HUES64 (cell line): ENCODE measurements at regions not wholly inside any gene's neighbourhood (a gene's known extent, or its start where the extent isn't known, plus 50 kb on each side); places are given as distances from the start of the nearest gene placed in this dataset.

Experiments used
- H3K27ac ChIP-seq: 2 replicates; pipeline ENCODE4 v1.7.0; 2013; ENCODE audit warnings: low read depth, low read length, inconsistent platforms
- H3K27me3 ChIP-seq: 2 replicates; pipeline ENCODE4 v1.6.1; 2013; ENCODE audit warnings: mild to moderate bottlenecking, low read length; ENCODE audit not compliant: insufficient read depth
- H3K36me3 ChIP-seq: 2 replicates; pipeline ENCODE4 v1.6.1; 2013; ENCODE audit warnings: mild to moderate bottlenecking, low read length; ENCODE audit not compliant: insufficient read depth
- H3K4me1 ChIP-seq: 2 replicates; pipeline ENCODE4 v1.6.1; 2013; ENCODE audit warnings: mild to moderate bottlenecking, low read length, moderate library complexity; ENCODE audit not compliant: insufficient read depth
- H3K4me3 ChIP-seq: 2 replicates; pipeline ENCODE4 v1.5.1; 2013; ENCODE audit warnings: mild to moderate bottlenecking, low read length, moderate library complexity
- H3K9ac ChIP-seq: 2 replicates; pipeline ENCODE4 v1.6.1; 2013; ENCODE audit warnings: mild to moderate bottlenecking, low read depth, low read length
- H3K9me3 ChIP-seq: 2 replicates; pipeline ENCODE4 v1.6.1; 2013; ENCODE audit warnings: low read depth, low read length; ENCODE audit not compliant: insufficient read depth
- WGBS: fragments of 150-250, 120-280 bp; methylation state at CpG from one replicate; pipeline ENCODE4 v1.1.7; 2013; ENCODE audit warnings: missing lambda C conversion rate; 5-methylcytosine and 5-hydroxymethylcytosine counted together

GRCh38 chr12:114917307-114917706, 233.3 kb upstream of the TBX3 start:
- 0 out of 2 replicates have a peak, but pooled peaks cover 4% of the 10 kb centered on the region for H3K9me3 ChIP-seq
- no peaks in the 10 kb centered on the region for H3K36me3 ChIP-seq
- H3K4me3 ChIP-seq = no peak overlapping the region
- H3K27ac ChIP-seq = no peak overlapping the region
- peaks cover 4% of the 10 kb centered on the region; the same call in 1 of the 2 replicates for H3K4me1 ChIP-seq
- no peak overlapping the region for H3K9ac ChIP-seq
- 87% methylated on average over 6 of the region's 6 CpGs for WGBS
- H3K27me3 ChIP-seq = no peaks in the 10 kb centered on the region

DNA sequence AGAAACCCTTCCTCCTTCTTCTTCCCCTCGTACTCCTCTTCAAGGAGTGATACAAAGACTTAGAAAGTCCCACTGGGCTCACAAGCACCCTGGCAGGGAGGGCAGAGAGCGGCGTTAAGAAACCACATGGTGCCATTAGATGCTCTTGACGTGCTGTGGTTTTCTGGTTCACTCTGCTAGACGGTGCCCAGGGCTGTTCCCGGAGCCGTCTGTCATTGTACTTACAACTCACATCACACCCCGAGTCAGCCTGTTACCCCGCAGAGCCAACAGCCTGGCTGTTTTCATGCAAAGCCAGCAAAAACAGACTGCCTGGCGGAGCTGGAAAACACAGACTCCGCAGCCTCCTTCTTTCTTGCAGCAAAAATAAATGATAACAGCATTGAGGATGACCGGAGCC, 232.6 kb upstream of the TBX3 start:
- WGBS = 83% methylated on average over 12 of the region's 12 CpGs
- Histone ChIP-seq H3K36me3 (no peaks in the 10 kb centered on the region), H3K4me1 (peaks cover 4% of the 10 kb centered on the region; the same call in 1 of the 2 replicates), H3K4me3 (no peak overlapping the region), H3K9me3 (0 out of 2 replicates have a peak, but pooled peaks cover 4% of the 10 kb centered on the region), H3K27me3 (no peaks in the 10 kb centered on the region), H3K9ac (no peak overlapping the region), H3K27ac (no peak overlapping the region)

- Histone ChIP-seq H3K27me3 (no peaks in the 10 kb centered on the region), H3K27ac (no peak overlapping the region), H3K4me1 (peaks cover 4% of the 10 kb centered on the region; the same call in 1 of the 2 replicates), H3K9ac (no peak overlapping the region), H3K4me3 (no peak overlapping the region), H3K9me3 (0 out of 2 replicates have a peak, but pooled peaks cover 4% of the 10 kb centered on the region), H3K36me3 (no peaks in the 10 kb centered on the region)
- 92% methylated on average over 3 of the region's 3 CpGs for WGBS
Measured at GRCh38 chr12:114916124-114916523, 232.1 kb upstream of the TBX3 start.

DNA sequence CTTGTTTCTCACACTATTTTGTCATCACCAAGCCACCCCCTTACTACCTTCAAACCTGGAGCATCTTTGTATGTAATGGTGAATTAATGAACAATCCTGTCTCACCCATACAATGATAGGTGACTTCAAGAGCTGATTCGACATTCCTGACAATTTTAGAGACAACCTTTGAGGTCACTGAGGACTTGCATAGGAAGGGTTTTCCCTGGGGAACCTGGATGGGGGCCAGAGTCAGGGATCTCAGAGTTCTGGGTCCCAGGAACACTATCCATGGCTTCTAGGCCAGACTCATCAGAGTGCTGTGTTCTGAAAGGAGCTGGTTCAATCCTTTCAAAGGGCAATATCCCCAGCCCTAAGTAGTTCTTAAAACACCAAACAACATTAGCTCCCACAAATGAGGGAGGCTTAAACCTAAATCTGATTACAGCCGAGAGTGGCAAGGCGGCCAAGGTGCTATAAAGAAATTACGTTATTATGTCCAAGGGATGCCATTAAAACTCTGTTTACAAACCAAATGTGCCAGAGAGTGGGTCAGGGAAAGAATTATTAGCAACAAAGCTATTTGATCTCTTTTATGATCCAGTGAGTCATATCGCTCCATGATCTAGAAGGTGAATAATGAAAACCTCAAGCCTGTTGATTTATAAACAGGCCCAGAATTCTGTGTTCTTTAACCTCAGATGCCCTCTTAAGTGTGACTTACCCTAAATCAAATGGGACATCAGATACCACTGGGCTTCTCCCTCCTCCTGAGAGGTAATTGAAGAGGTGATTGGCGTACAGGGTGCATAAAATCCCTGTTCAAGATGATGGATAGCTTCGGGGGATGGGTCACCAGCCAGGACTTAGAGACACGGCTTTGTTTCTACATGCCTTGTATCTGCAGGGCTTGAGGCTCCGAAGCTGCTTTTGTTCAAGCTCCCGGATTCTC, 230.2 kb upstream of the TBX3 start:
- 87% methylated on average over 10 of the region's 10 CpGs for WGBS
- H3K9me3 ChIP-seq = 0 out of 2 replicates have a peak, but pooled peaks cover 4% of the 10 kb centered on the region
- H3K4me3 ChIP-seq = no peak overlapping the region
- no peaks in the 10 kb centered on the region for H3K36me3 ChIP-seq
- H3K4me1 ChIP-seq = peaks cover 4% of the 10 kb centered on the region; the same call in 1 of the 2 replicates
- H3K9ac ChIP-seq = no peak overlapping the region
- no peaks in the 10 kb centered on the region for H3K27me3 ChIP-seq
- H3K27ac ChIP-seq = no peak overlapping the region

- H3K4me3 ChIP-seq = no peak overlapping the region
- 100% methylated on average over 1 of the region's 1 CpG for whole genome bisulfite sequencing
Measured at GRCh38 chr12:114912811-114913210, 228.8 kb upstream of the TBX3 start.

GRCh38 chr12:114911196-114911595, 227.2 kb upstream of the TBX3 start:
- Histone ChIP-seq H3K9me3 (no peaks in the 10 kb centered on the region), H3K27me3 (no peaks in the 10 kb centered on the region), H3K27ac (no peak overlapping the region), H3K36me3 (no peaks in the 10 kb centered on the region), H3K9ac (no peak overlapping the region), H3K4me3 (no peak overlapping the region), H3K4me1 (peaks cover 4% of the 10 kb centered on the region; the same call in 1 of the 2 replicates)

More at GRCh38 chr12:114912811-114913210, 228.8 kb upstream of the TBX3 start:
- Histone ChIP-seq H3K27ac (no peak overlapping the region), H3K9ac (no peak overlapping the region), H3K4me1 (peaks cover 4% of the 10 kb centered on the region; the same call in 1 of the 2 replicates), H3K27me3 (no peaks in the 10 kb centered on the region), H3K9me3 (no peaks in the 10 kb centered on the region), H3K36me3 (no peaks in the 10 kb centered on the region)

- no peaks in the 10 kb centered on the region for H3K9me3 ChIP-seq
- H3K27ac ChIP-seq = no peak overlapping the region
- H3K4me3 ChIP-seq = no peak overlapping the region
- no peaks in the 10 kb centered on the region for H3K36me3 ChIP-seq
- no peaks in the 10 kb centered on the region for H3K27me3 ChIP-seq
- H3K9ac ChIP-seq = no peak overlapping the region
- no peaks in the 10 kb centered on the region; the same call in 1 of the 2 replicates for H3K4me1 ChIP-seq
- 87% methylated on average over 7 of the region's 7 CpGs for WGBS
Measured at GRCh38 chr12:114904254-114905003, 220.5 kb upstream of the TBX3 start.

DNA sequence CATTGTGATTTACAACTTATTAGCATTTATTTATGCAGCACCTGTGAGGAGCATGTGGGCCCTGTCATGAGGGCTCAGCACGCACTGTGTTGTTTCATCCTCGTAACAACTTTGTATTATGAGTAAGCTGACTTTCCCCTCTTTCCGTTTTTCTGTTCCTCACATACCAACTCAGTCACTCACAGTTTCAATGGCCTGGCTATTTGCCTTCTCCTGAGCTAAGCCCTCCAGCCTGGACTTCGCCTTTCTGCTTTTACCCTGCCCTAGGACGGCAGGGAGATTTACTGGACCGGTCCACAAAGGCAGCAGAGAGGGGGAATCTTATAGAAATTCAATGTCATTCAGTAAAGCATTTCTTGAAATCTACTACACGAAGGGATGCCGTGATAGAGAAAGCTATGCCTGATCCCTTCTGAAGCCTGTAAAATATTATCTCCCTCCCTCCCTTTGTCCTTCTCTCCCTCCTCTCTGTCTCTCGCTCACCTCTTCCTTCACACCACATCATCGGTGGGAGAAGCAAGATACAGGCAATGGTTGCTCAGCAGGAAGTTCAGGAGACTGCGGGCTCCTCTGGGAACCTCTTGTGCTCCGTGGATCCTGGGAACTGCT, 219.2 kb upstream of the TBX3 start:
- no peaks in the 10 kb centered on the region for H3K36me3 ChIP-seq
- no peak overlapping the region for H3K9ac ChIP-seq
- H3K4me1 ChIP-seq = no peaks in the 10 kb centered on the region; the same call in 1 of the 2 replicates
- H3K27me3 ChIP-seq = no peaks in the 10 kb centered on the region
- no peaks in the 10 kb centered on the region for H3K9me3 ChIP-seq
- H3K27ac ChIP-seq = no peak overlapping the region
- 82% methylated on average over 12 of the region's 12 CpGs for WGBS
- H3K4me3 ChIP-seq = no peak overlapping the region

DNA sequence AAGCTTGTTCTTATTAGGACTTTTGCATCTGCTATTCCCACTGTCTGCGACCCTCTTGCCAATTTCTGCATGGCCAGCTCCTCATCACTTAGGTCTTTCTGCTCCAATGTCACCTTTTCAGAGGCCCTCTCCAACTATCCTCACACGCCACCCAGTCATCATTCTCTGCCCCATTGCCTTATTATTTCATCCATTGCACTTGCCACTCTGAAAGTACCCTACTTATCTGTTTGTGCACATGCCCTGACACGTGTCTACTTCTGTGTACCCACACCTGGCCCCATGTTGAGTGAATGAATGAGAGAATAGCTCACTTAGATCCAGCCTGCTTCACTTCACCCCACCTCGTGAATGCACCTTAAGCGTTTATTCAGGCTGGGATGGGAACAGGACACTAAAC, 218.7 kb upstream of the TBX3 start:
- no peaks in the 10 kb centered on the region; the same call in 1 of the 2 replicates for H3K4me1 ChIP-seq
- no peak overlapping the region for H3K27ac ChIP-seq
- H3K9ac ChIP-seq = no peak overlapping the region
- no peaks in the 10 kb centered on the region for H3K27me3 ChIP-seq
- H3K9me3 ChIP-seq = no peaks in the 10 kb centered on the region
- H3K4me3 ChIP-seq = no peak overlapping the region
- no peaks in the 10 kb centered on the region for H3K36me3 ChIP-seq
- WGBS = 79% methylated on average over 5 of the region's 5 CpGs

GRCh38 chr12:114901316-114901715, 217.3 kb upstream of the TBX3 start:
- WGBS = 71% methylated on average over 3 of the region's 4 CpGs
- H3K36me3 ChIP-seq = no peaks in the 10 kb centered on the region
- H3K4me1 ChIP-seq = no peaks in the 10 kb centered on the region; the same call in 1 of the 2 replicates
- no peak overlapping the region for H3K27ac ChIP-seq
- H3K27me3 ChIP-seq = no peaks in the 10 kb centered on the region
- no peak overlapping the region for H3K4me3 ChIP-seq
- no peak overlapping the region for H3K9ac ChIP-seq
- H3K9me3 ChIP-seq = no peaks in the 10 kb centered on the region
